A549 (cell line): ENCODE measurements at regions not wholly inside any gene's neighbourhood (a gene's known extent, or its start where the extent isn't known, plus 50 kb on each side); places are given as distances from the start of the nearest gene placed in this dataset.

Experiments used
- ATAC-seq, 2 experiments: fragments of 200-7000 bp in 1 of 2; fragments of >200 bp in 1 of 2; cut with Nextera tagmentation in 1 of 2; cut with Tn5 transposase in 1 of 2; 3 replicates each; pipeline versions ENCODE4 v1.8.0 to v1.9.1; 2018 to 2020; ENCODE audit warnings: mild to moderate bottlenecking in 1 of 2, moderate library complexity in 1 of 2
- CTCF ChIA-PET: fragments of 300-600 bp; sonication (Branson Sonifier 250); formaldehyde crosslinking; extraction: SDS; loops from one replicate; lab custom pipeline; 2021; ENCODE audit warnings: antibody characterized with exemption, inconsistent platforms; lab: Yijun Ruan, JAX
- POLR2A ChIA-PET: fragments of 350-600 bp; formaldehyde crosslinking; extraction: SDS; loops from one replicate; lab custom pipeline; 2021; ENCODE audit warnings: antibody characterized with exemption, inconsistent platforms; lab: Yijun Ruan, JAX
- DNase-seq, 2 experiments: peaks; one replicate each; pipeline versions ENCODE4 v3.0.0 to v3.0.0-alpha.2; 2011 to 2016; ENCODE audit warnings: low read depth in 1 of 2, low spot score in 1 of 2
- FAIRE-seq: peaks from 2 replicates; lab custom pipeline; 2011; peaks lifted over from hg19 to GRCh38; lab: Jason Lieb, UNC
- H3K27ac ChIP-seq, 2 experiments: fragments of >200 bp; sonication (Bioruptor Twin); formaldehyde crosslinking; 3 replicates each; pipeline ENCODE4 v1.5.1; 2016 to 2017
- H3K4me1 ChIP-seq: fragments of >200 bp; sonication (Bioruptor Twin); formaldehyde crosslinking; 3 replicates; pipeline ENCODE4 v1.6.1; 2016
- H3K4me2 ChIP-seq: fragments of >200 bp; sonication (Bioruptor Twin); formaldehyde crosslinking; 3 replicates; pipeline ENCODE4 v1.6.1; 2016
- H3K4me3 ChIP-seq: fragments of >200 bp; sonication (Bioruptor Twin); formaldehyde crosslinking; 3 replicates; pipeline ENCODE4 v1.5.1; 2016
- H3K9me3 ChIP-seq: fragments of >200 bp; sonication (Bioruptor Twin); formaldehyde crosslinking; 3 replicates; pipeline ENCODE4 v1.6.1; 2016
- BHLHE40 ChIP-seq: IDR thresholded peaks from 2 replicates; pipeline ENCODE4 v1.6.1; 2012; ENCODE audit warnings: low read depth, low read length, inconsistent platforms
- CBX2 ChIP-seq: fragments of 200-600 bp; sonication (generic); IDR thresholded peaks from 2 replicates; pipeline ENCODE4 v1.6.1; 2016; ENCODE audit warnings: low read depth, mild to moderate bottlenecking, borderline replicate concordance
- CBX8 ChIP-seq: fragments of 200-600 bp; sonication (generic); IDR thresholded peaks from 2 replicates; pipeline ENCODE4 v1.6.1; 2016
- CEBPB ChIP-seq, 2 experiments: fragments of >200 bp in 1 of 2; sonication (Bioruptor Twin) in 1 of 2; formaldehyde crosslinking in 1 of 2; IDR thresholded peaks; 2 replicates each; pipeline ENCODE4 v1.6.1; 2012 to 2016
- CHD2 ChIP-seq: fragments of 150-350 bp; IDR thresholded peaks from 2 replicates; pipeline ENCODE4 v1.6.1; 2014; ENCODE audit warnings: low read length; ENCODE audit not compliant: partially characterized antibody
- EP300 ChIP-seq, 2 experiments: fragments of >200 bp; sonication (Bioruptor Twin); formaldehyde crosslinking; IDR thresholded peaks; 2 replicates in 1 of 2; 3 replicates in 1 of 2; pipeline ENCODE4 v1.6.1; 2016 to 2017
- FOXS1 ChIP-seq: fragments of 250-450 bp; sonication (Bioruptor Pico); IDR thresholded peaks from 2 replicates; pipeline ENCODE4 v1.5.0; 2020; ENCODE audit warnings: mild to moderate bottlenecking, moderate library complexity
- HDAC2 ChIP-seq: fragments of 200-600 bp; sonication (generic); IDR thresholded peaks from 2 replicates; pipeline ENCODE4 v1.6.1; 2016
- HOXA7 ChIP-seq: fragments of 250-450 bp; sonication (Bioruptor Pico); IDR thresholded peaks from 2 replicates; pipeline ENCODE4 v1.5.0; 2020; ENCODE audit warnings: mild to moderate bottlenecking, moderate library complexity
- HOXB13 ChIP-seq: fragments of 250-450 bp; sonication (Bioruptor Pico); IDR thresholded peaks from 2 replicates; pipeline ENCODE4 v1.5.0; 2020; ENCODE audit warnings: low read depth, mild to moderate bottlenecking, moderate library complexity
- HOXB5 ChIP-seq: fragments of 250-450 bp; sonication (Bioruptor Pico); IDR thresholded peaks from 2 replicates; pipeline ENCODE4 v1.5.0; 2020; ENCODE audit warnings: mild to moderate bottlenecking, moderate library complexity
- JUN ChIP-seq, 2 experiments: fragments of >200 bp; sonication (Bioruptor Twin); formaldehyde crosslinking; IDR thresholded peaks; 2 replicates in 1 of 2; 3 replicates in 1 of 2; pipeline ENCODE4 v1.6.1; 2016 to 2017
- JUNB ChIP-seq: fragments of >200 bp; sonication (Bioruptor Twin); formaldehyde crosslinking; IDR thresholded peaks from 2 replicates; pipeline ENCODE4 v1.6.1; 2016
- KDM1A ChIP-seq: fragments of 200-600 bp; sonication (generic); IDR thresholded peaks from 2 replicates; pipeline ENCODE4 v1.6.1; 2016; ENCODE audit warnings: low read depth, mild to moderate bottlenecking
- MAFK ChIP-seq: fragments of 450-650 bp; IDR thresholded peaks from 2 replicates; pipeline ENCODE4 v1.6.1; 2014; ENCODE audit not compliant: partially characterized antibody
- MYC ChIP-seq: IDR thresholded peaks from 2 replicates; pipeline ENCODE4 v1.6.1; 2012; ENCODE audit warnings: mild to moderate bottlenecking, inconsistent platforms, low read length, improper control_type of control experiment, borderline replicate concordance
- NFE2L2 ChIP-seq: fragments of 150-350 bp; conservative IDR thresholded peaks from 2 replicates; pipeline ENCODE4 v1.6.1; 2014; ENCODE audit warnings: low read length
- NR3C1 ChIP-seq: fragments of >200 bp; sonication (Bioruptor Twin); formaldehyde crosslinking; IDR thresholded peaks from 3 replicates; pipeline ENCODE4 v1.6.1; 2017
- POLR2AphosphoS2 ChIP-seq: conservative IDR thresholded peaks from 2 replicates; pipeline ENCODE4 v1.6.1; 2012; ENCODE audit warnings: low read length, improper control_type of control experiment, inconsistent platforms
- RAD21 ChIP-seq, 2 experiments: fragments of >200 bp in 1 of 2; sonication (Bioruptor Twin) in 1 of 2; formaldehyde crosslinking in 1 of 2; IDR thresholded peaks in 1 of 2; conservative IDR thresholded peaks in 1 of 2; 2 replicates in 1 of 2; 3 replicates in 1 of 2; pipeline ENCODE4 v1.6.1; 2012 to 2018; ENCODE audit warnings: inconsistent platforms in 1 of 2
- RFX5 ChIP-seq: fragments of 450-650 bp; IDR thresholded peaks from 2 replicates; pipeline ENCODE4 v1.7.1; 2014; ENCODE audit warnings: antibody characterized with exemption, mild to moderate bottlenecking, moderate library complexity
- RNF2 ChIP-seq: fragments of 200-600 bp; sonication (generic); IDR thresholded peaks from 2 replicates; pipeline ENCODE4 v1.6.1; 2016; ENCODE audit warnings: low read depth, mild to moderate bottlenecking, antibody characterized with exemption, moderate library complexity, borderline replicate concordance
- SMC3 ChIP-seq: fragments of >200 bp; sonication (Bioruptor Twin); formaldehyde crosslinking; IDR thresholded peaks from 3 replicates; pipeline ENCODE4 v1.6.1; 2018; ENCODE audit warnings: inconsistent platforms
- SREBF2 ChIP-seq: fragments of 450-650 bp; IDR thresholded peaks from 2 replicates; pipeline ENCODE4 v1.6.1; 2014; ENCODE audit warnings: mild to moderate bottlenecking, moderate library complexity
- ZNF302 ChIP-seq: fragments of 250-450 bp; sonication (Bioruptor Pico); IDR thresholded peaks from 2 replicates; pipeline ENCODE4 v1.9.0; 2021; ENCODE audit warnings: inconsistent platforms, mild to moderate bottlenecking, moderate library complexity
- ZSCAN20 ChIP-seq: fragments of 250-450 bp; sonication (Bioruptor Pico); IDR thresholded peaks from 2 replicates; pipeline ENCODE4 v1.8.0; 2022; ENCODE audit warnings: mild to moderate bottlenecking, moderate library complexity
- WGBS: methylation state at CpG from one replicate; pipeline ENCODE4 v1.1.6; 2017; ENCODE audit errors: missing lambda C conversion rate; 5-methylcytosine and 5-hydroxymethylcytosine counted together
- TF ChIP-seq, protein P1 (sequence below): fragments of 250-450 bp; sonication (Bioruptor Pico); IDR thresholded peaks from 2 replicates; pipeline ENCODE4 v1.5.0; 2020; ENCODE audit warnings: low read depth, mild to moderate bottlenecking, moderate library complexity
- TF ChIP-seq, protein P2 (sequence below): IDR thresholded peaks from 2 replicates; pipeline ENCODE4 v1.6.1; 2012
- TF ChIP-seq, protein P3 (sequence below): fragments of 200-600 bp; sonication (generic); IDR thresholded peaks from 2 replicates; pipeline ENCODE4 v1.6.1; 2016; ENCODE audit warnings: antibody characterized with exemption, mild to moderate bottlenecking, moderate library complexity

GRCh38 chr16:13540771-13541170 lies 379.2 kb upstream of the ERCC4 start:
- DNase-seq (no peak), FAIRE-seq (no peak), ATAC-seq (no peak)
- ChIA-PET CTCF (no interaction called here), POLR2A (no interaction called here)
- Histone ChIP-seq H3K4me2 (no peak overlapping the region), H3K4me1 (no peaks in the 10 kb centered on the region), H3K9me3 (no peaks in the 10 kb centered on the region), H3K4me3 (no peak overlapping the region), H3K27ac (no peak overlapping the region)
- 0% methylated on average over 3 of the region's 4 CpGs for WGBS
- TF ChIP-seq RNF2: no peak
- no peak for TF ChIP-seq HOXB5
- no peak for TF ChIP-seq CBX8

- Histone ChIP-seq H3K4me2 (no peak overlapping the region), H3K4me3 (no peak overlapping the region), H3K9me3 (no peaks in the 10 kb centered on the region), H3K27ac (no peak overlapping the region), H3K4me1 (no peaks in the 10 kb centered on the region)
- ATAC-seq (no peak), DNase-seq (no peak)
- CTCF ChIA-PET: no interaction called here
- 10% methylated on average over 2 of the region's 2 CpGs for WGBS
- TF ChIP-seq SMC3 (no peak), JUN (IDR thresholded peaks at IDR 0.05) (no peak), CEBPB (IDR thresholded peaks at IDR 0.05) (no peak), SREBF2 (no peak), CHD2 (no peak), EP300 (IDR thresholded peaks at IDR 0.05) (no peak), FOXS1 (CRISPR knock-in tag) (no peak), CBX2 (no peak), NFE2L2 (no peak), CBX8 (no peak), MYC (no peak), HDAC2 (no peak), JUNB (no peak), ZSCAN20 (CRISPR knock-in tag) (no peak), HOXA7 (CRISPR knock-in tag) (no peak), POLR2AphosphoS2 (no peak), RAD21 (conservative IDR thresholded peaks at IDR 0.05 in 1 of 2, IDR thresholded peaks at IDR 0.05 in 1 of 2) (no peak), KDM1A (no peak), HOXB5 (no peak)
- TF ChIP-seq, protein P1, sequence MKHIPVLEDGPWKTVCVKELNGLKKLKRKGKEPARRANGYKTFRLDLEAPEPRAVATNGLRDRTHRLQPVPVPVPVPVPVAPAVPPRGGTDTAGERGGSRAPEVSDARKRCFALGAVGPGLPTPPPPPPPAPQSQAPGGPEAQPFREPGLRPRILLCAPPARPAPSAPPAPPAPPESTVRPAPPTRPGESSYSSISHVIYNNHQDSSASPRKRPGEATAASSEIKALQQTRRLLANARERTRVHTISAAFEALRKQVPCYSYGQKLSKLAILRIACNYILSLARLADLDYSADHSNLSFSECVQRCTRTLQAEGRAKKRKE: no peak
- TF ChIP-seq, all 56 proteins: peak for 0
- no peak for FAIRE-seq
- POLR2A ChIA-PET: no interaction called here
These were observed 377.7 kb upstream of the ERCC4 start for GRCh38 chr16:13542284-13542683.

GRCh38 chr16:13543850-13544249 lies 376.1 kb upstream of the ERCC4 start:
- ChIA-PET POLR2A (no interaction called here), CTCF (interaction anchor here (1.2 kb wide), 1 partner anchor 14 kb away, joined by 3 read pairs; no protein-coding TSS in a partner anchor)
- Histone ChIP-seq H3K4me2 (no peak overlapping the region), H3K27ac (no peak overlapping the region), H3K4me1 (no peaks in the 10 kb centered on the region), H3K9me3 (no peaks in the 10 kb centered on the region), H3K4me3 (no peak overlapping the region)
- ATAC-seq: no peak
- DNase-seq: no peak
- no peak for FAIRE-seq
- 4% methylated on average over 1 of the region's 1 CpG for WGBS
- TF ChIP-seq ZNF302 (no peak), SREBF2 (no peak), CEBPB (IDR thresholded peaks at IDR 0.05) (no peak), NR3C1 (no peak), MYC (no peak), RNF2 (no peak), RFX5 (no peak), BHLHE40 (no peak), JUN (IDR thresholded peaks at IDR 0.05) (no peak), MAFK (no peak), HDAC2 (no peak), JUNB (no peak), EP300 (IDR thresholded peaks at IDR 0.05) (no peak), CBX8 (no peak), HOXB13 (no peak)
- TF ChIP-seq, protein P1: no peak
- TF ChIP-seq, protein P2, sequence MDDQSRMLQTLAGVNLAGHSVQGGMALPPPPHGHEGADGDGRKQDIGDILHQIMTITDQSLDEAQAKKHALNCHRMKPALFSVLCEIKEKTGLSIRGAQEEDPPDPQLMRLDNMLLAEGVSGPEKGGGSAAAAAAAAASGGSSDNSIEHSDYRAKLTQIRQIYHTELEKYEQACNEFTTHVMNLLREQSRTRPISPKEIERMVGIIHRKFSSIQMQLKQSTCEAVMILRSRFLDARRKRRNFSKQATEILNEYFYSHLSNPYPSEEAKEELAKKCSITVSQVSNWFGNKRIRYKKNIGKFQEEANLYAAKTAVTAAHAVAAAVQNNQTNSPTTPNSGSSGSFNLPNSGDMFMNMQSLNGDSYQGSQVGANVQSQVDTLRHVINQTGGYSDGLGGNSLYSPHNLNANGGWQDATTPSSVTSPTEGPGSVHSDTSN: no peak
- TF ChIP-seq, protein P3, sequence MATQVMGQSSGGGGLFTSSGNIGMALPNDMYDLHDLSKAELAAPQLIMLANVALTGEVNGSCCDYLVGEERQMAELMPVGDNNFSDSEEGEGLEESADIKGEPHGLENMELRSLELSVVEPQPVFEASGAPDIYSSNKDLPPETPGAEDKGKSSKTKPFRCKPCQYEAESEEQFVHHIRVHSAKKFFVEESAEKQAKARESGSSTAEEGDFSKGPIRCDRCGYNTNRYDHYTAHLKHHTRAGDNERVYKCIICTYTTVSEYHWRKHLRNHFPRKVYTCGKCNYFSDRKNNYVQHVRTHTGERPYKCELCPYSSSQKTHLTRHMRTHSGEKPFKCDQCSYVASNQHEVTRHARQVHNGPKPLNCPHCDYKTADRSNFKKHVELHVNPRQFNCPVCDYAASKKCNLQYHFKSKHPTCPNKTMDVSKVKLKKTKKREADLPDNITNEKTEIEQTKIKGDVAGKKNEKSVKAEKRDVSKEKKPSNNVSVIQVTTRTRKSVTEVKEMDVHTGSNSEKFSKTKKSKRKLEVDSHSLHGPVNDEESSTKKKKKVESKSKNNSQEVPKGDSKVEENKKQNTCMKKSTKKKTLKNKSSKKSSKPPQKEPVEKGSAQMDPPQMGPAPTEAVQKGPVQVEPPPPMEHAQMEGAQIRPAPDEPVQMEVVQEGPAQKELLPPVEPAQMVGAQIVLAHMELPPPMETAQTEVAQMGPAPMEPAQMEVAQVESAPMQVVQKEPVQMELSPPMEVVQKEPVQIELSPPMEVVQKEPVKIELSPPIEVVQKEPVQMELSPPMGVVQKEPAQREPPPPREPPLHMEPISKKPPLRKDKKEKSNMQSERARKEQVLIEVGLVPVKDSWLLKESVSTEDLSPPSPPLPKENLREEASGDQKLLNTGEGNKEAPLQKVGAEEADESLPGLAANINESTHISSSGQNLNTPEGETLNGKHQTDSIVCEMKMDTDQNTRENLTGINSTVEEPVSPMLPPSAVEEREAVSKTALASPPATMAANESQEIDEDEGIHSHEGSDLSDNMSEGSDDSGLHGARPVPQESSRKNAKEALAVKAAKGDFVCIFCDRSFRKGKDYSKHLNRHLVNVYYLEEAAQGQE: no peak
